ENCODE measurements at regions not wholly inside any gene's neighbourhood (a gene's known extent, or its start where the extent isn't known, plus 50 kb on each side); places are given as distances from the start of the nearest gene placed in this dataset.

- no peak for TF ChIP-seq CTCF (IDR thresholded peaks at IDR 0.05; ENCODE audit: insufficient read depth, low read length, missing control alignments)
- CTCF ChIA-PET, result no interaction called here
- POLR2A ChIA-PET, result no interaction called here
- no peak overlapping the region for H3K4me3 ChIP-seq (ENCODE audit: low read depth, low read length)
- no peak for DNase-seq (ENCODE audit: low read depth, low spot score)
Observed at GRCh38 chr7:8829100-8829499, 395.7 kb downstream of the NXPH1 start.

GRCh38 chr7:8831376-8831775, 398.0 kb downstream of the NXPH1 start:
- no peak overlapping the region for H3K4me3 ChIP-seq (ENCODE audit: low read depth, low read length)
- POLR2A ChIA-PET, result no interaction called here
- CTCF ChIA-PET, result no interaction called here
- DNase-seq (ENCODE audit: low read depth, low spot score), result no peak
- no peak for TF ChIP-seq CTCF (IDR thresholded peaks at IDR 0.05; ENCODE audit: insufficient read depth, low read length, missing control alignments)

GRCh38 chr7:8833355-8833754, 399.9 kb downstream of the NXPH1 start:
- no peak overlapping the region for H3K4me3 ChIP-seq (ENCODE audit: low read depth, low read length)
- ChIA-PET POLR2A (no interaction called here), CTCF (no interaction called here)
- DNase-seq (ENCODE audit: low read depth, low spot score), result no peak
- TF ChIP-seq CTCF (IDR thresholded peaks at IDR 0.05; ENCODE audit: insufficient read depth, low read length, missing control alignments), result no peak

GRCh38 chr7:8841171-8841570, 407.8 kb downstream of the NXPH1 start:
- ChIA-PET CTCF (no interaction called here), POLR2A (no interaction called here)
- H3K4me3 ChIP-seq (ENCODE audit: low read depth, low read length), result no peak overlapping the region
- no peak for TF ChIP-seq CTCF (IDR thresholded peaks at IDR 0.05; ENCODE audit: insufficient read depth, low read length, missing control alignments)
- DNase-seq (ENCODE audit: low read depth, low spot score), result no peak

- CTCF ChIA-PET, result no interaction called here
- TF ChIP-seq CTCF (IDR thresholded peaks at IDR 0.05; ENCODE audit: insufficient read depth, low read length, missing control alignments), result no peak
- no peak for DNase-seq (ENCODE audit: low read depth, low spot score)
- no peak overlapping the region for H3K4me3 ChIP-seq (ENCODE audit: low read depth, low read length)
- POLR2A ChIA-PET, result no interaction called here
Observed at GRCh38 chr7:8871716-8872115, 438.3 kb downstream of the NXPH1 start.

GRCh38 chr7:8881916-8882315, 448.5 kb downstream of the NXPH1 start:
- ChIA-PET CTCF (no interaction called here), POLR2A (no interaction called here)
- no peak for DNase-seq (ENCODE audit: low read depth, low spot score)
- no peak for TF ChIP-seq CTCF (IDR thresholded peaks at IDR 0.05; ENCODE audit: insufficient read depth, low read length, missing control alignments)
- H3K4me3 ChIP-seq (ENCODE audit: low read depth, low read length), result no peak overlapping the region

All from AG04449 (cell line).